A549 (cell line): ENCODE measurements at regions not wholly inside any gene's neighbourhood (a gene's known extent, or its start where the extent isn't known, plus 50 kb on each side); places are given as distances from the start of the nearest gene placed in this dataset.

Source experiments
- ATAC-seq, 2 experiments: fragments of 200-7000 bp in 1 of 2; fragments of >200 bp in 1 of 2; cut with Nextera tagmentation in 1 of 2; cut with Tn5 transposase in 1 of 2; 3 replicates each; pipeline versions ENCODE4 v1.8.0 to v1.9.1; 2018 to 2020; ENCODE audit warnings: mild to moderate bottlenecking in 1 of 2, moderate library complexity in 1 of 2
- CTCF ChIA-PET: fragments of 300-600 bp; sonication (Branson Sonifier 250); formaldehyde crosslinking; extraction: SDS; loops from one replicate; lab custom pipeline; 2021; ENCODE audit warnings: antibody characterized with exemption, inconsistent platforms; lab: Yijun Ruan, JAX
- POLR2A ChIA-PET: fragments of 350-600 bp; formaldehyde crosslinking; extraction: SDS; loops from one replicate; lab custom pipeline; 2021; ENCODE audit warnings: antibody characterized with exemption, inconsistent platforms; lab: Yijun Ruan, JAX
- DNase-seq, 2 experiments: peaks; one replicate each; pipeline versions ENCODE4 v3.0.0 to v3.0.0-alpha.2; 2011 to 2016; ENCODE audit warnings: low read depth in 1 of 2, low spot score in 1 of 2
- FAIRE-seq: peaks from 2 replicates; lab custom pipeline; 2011; peaks lifted over from hg19 to GRCh38; lab: Jason Lieb, UNC
- H3K27ac ChIP-seq, 2 experiments: fragments of >200 bp; sonication (Bioruptor Twin); formaldehyde crosslinking; 3 replicates each; pipeline ENCODE4 v1.5.1; 2016 to 2017
- H3K4me1 ChIP-seq: fragments of >200 bp; sonication (Bioruptor Twin); formaldehyde crosslinking; 3 replicates; pipeline ENCODE4 v1.6.1; 2016
- H3K4me2 ChIP-seq: fragments of >200 bp; sonication (Bioruptor Twin); formaldehyde crosslinking; 3 replicates; pipeline ENCODE4 v1.6.1; 2016
- H3K4me3 ChIP-seq: fragments of >200 bp; sonication (Bioruptor Twin); formaldehyde crosslinking; 3 replicates; pipeline ENCODE4 v1.5.1; 2016
- H3K9me3 ChIP-seq: fragments of >200 bp; sonication (Bioruptor Twin); formaldehyde crosslinking; 3 replicates; pipeline ENCODE4 v1.6.1; 2016
- BCL3 ChIP-seq: fragments of >200 bp; sonication (Bioruptor Twin); formaldehyde crosslinking; IDR thresholded peaks from 3 replicates; pipeline ENCODE4 v1.6.1; 2016
- BHLHE40 ChIP-seq: IDR thresholded peaks from 2 replicates; pipeline ENCODE4 v1.6.1; 2012; ENCODE audit warnings: low read depth, low read length, inconsistent platforms
- CBX2 ChIP-seq: fragments of 200-600 bp; sonication (generic); IDR thresholded peaks from 2 replicates; pipeline ENCODE4 v1.6.1; 2016; ENCODE audit warnings: low read depth, mild to moderate bottlenecking, borderline replicate concordance
- CEBPB ChIP-seq, 2 experiments: fragments of >200 bp in 1 of 2; sonication (Bioruptor Twin) in 1 of 2; formaldehyde crosslinking in 1 of 2; IDR thresholded peaks; 2 replicates each; pipeline ENCODE4 v1.6.1; 2012 to 2016
- CHD2 ChIP-seq: fragments of 150-350 bp; IDR thresholded peaks from 2 replicates; pipeline ENCODE4 v1.6.1; 2014; ENCODE audit warnings: low read length; ENCODE audit not compliant: partially characterized antibody
- EHMT2 ChIP-seq: fragments of 200-600 bp; sonication (generic); IDR thresholded peaks from 2 replicates; pipeline ENCODE4 v1.6.1; 2016; ENCODE audit warnings: antibody characterized with exemption, low read depth, mild to moderate bottlenecking, moderate library complexity
- FOSB ChIP-seq: fragments of 250-450 bp; sonication (Bioruptor Pico); IDR thresholded peaks from 2 replicates; pipeline ENCODE4 v1.5.0; 2020; ENCODE audit warnings: mild to moderate bottlenecking, moderate library complexity
- FOXS1 ChIP-seq: fragments of 250-450 bp; sonication (Bioruptor Pico); IDR thresholded peaks from 2 replicates; pipeline ENCODE4 v1.5.0; 2020; ENCODE audit warnings: mild to moderate bottlenecking, moderate library complexity
- HMGXB4 ChIP-seq: fragments of 250-450 bp; sonication (Bioruptor Pico); IDR thresholded peaks from 2 replicates; pipeline ENCODE4 v1.5.0; 2021; ENCODE audit warnings: mild to moderate bottlenecking, moderate library complexity, borderline replicate concordance
- HOXA7 ChIP-seq: fragments of 250-450 bp; sonication (Bioruptor Pico); IDR thresholded peaks from 2 replicates; pipeline ENCODE4 v1.5.0; 2020; ENCODE audit warnings: mild to moderate bottlenecking, moderate library complexity
- HOXB5 ChIP-seq: fragments of 250-450 bp; sonication (Bioruptor Pico); IDR thresholded peaks from 2 replicates; pipeline ENCODE4 v1.5.0; 2020; ENCODE audit warnings: mild to moderate bottlenecking, moderate library complexity
- KDM1A ChIP-seq: fragments of 200-600 bp; sonication (generic); IDR thresholded peaks from 2 replicates; pipeline ENCODE4 v1.6.1; 2016; ENCODE audit warnings: low read depth, mild to moderate bottlenecking
- MAFK ChIP-seq: fragments of 450-650 bp; IDR thresholded peaks from 2 replicates; pipeline ENCODE4 v1.6.1; 2014; ENCODE audit not compliant: partially characterized antibody
- MAZ ChIP-seq: fragments of 150-350 bp; IDR thresholded peaks from 2 replicates; pipeline ENCODE4 v1.6.1; 2014; ENCODE audit warnings: antibody characterized with exemption, low read depth, low read length, borderline replicate concordance
- NFE2L2 ChIP-seq: fragments of 150-350 bp; conservative IDR thresholded peaks from 2 replicates; pipeline ENCODE4 v1.6.1; 2014; ENCODE audit warnings: low read length
- NPAS2 ChIP-seq: fragments of 250-450 bp; sonication (Bioruptor Pico); IDR thresholded peaks from 2 replicates; pipeline ENCODE4 v1.8.0; 2022; ENCODE audit warnings: mild to moderate bottlenecking, moderate library complexity, borderline replicate concordance
- PBX3 ChIP-seq: IDR thresholded peaks from 2 replicates; pipeline ENCODE4 v1.6.1; 2012
- PHF8 ChIP-seq: fragments of 200-600 bp; sonication (generic); IDR thresholded peaks from 2 replicates; pipeline ENCODE4 v1.6.1; 2016; ENCODE audit warnings: low read depth, mild to moderate bottlenecking, antibody characterized with exemption, moderate library complexity, borderline replicate concordance
- POLR2AphosphoS2 ChIP-seq: conservative IDR thresholded peaks from 2 replicates; pipeline ENCODE4 v1.6.1; 2012; ENCODE audit warnings: low read length, improper control_type of control experiment, inconsistent platforms
- REST ChIP-seq: fragments of 200-600 bp; sonication (generic); IDR thresholded peaks from 2 replicates; pipeline ENCODE4 v1.6.1; 2016; ENCODE audit warnings: antibody characterized with exemption, mild to moderate bottlenecking, moderate library complexity
- SREBF2 ChIP-seq: fragments of 450-650 bp; IDR thresholded peaks from 2 replicates; pipeline ENCODE4 v1.6.1; 2014; ENCODE audit warnings: mild to moderate bottlenecking, moderate library complexity
- TFCP2L1 ChIP-seq: fragments of 250-450 bp; sonication (Bioruptor Pico); IDR thresholded peaks from 2 replicates; pipeline ENCODE4 v1.5.0; 2021; ENCODE audit warnings: mild to moderate bottlenecking
- ZSCAN20 ChIP-seq: fragments of 250-450 bp; sonication (Bioruptor Pico); IDR thresholded peaks from 2 replicates; pipeline ENCODE4 v1.8.0; 2022; ENCODE audit warnings: mild to moderate bottlenecking, moderate library complexity
- WGBS: methylation state at CpG from one replicate; pipeline ENCODE4 v1.1.6; 2017; ENCODE audit errors: missing lambda C conversion rate; 5-methylcytosine and 5-hydroxymethylcytosine counted together

GRCh38 chr9:28620661-28621060, 1047.4 kb upstream of the C9orf72 start:
- H3K4me2 ChIP-seq, result no peak overlapping the region
- ChIA-PET POLR2A (no interaction called here), CTCF (no interaction called here)
- TF ChIP-seq FOSB (CRISPR knock-in tag), result no peak
- TF ChIP-seq NFE2L2, result no peak
- no peak for TF ChIP-seq CBX2
- TF ChIP-seq PBX3, result no peak
- TF ChIP-seq HOXB5 (CRISPR knock-in tag), result no peak
- no peak for TF ChIP-seq CHD2
- no peak for TF ChIP-seq BHLHE40
- no peak for TF ChIP-seq CEBPB (IDR thresholded peaks at IDR 0.05)
- TF ChIP-seq KDM1A, result no peak
- no peak for TF ChIP-seq EHMT2
- no peak for TF ChIP-seq ZSCAN20 (CRISPR knock-in tag)
- TF ChIP-seq HMGXB4, result no peak
- TF ChIP-seq MAZ, result no peak
- TF ChIP-seq BCL3, result no peak
- no peak for TF ChIP-seq NPAS2 (CRISPR knock-in tag)
- no peak for TF ChIP-seq MAFK
- no peak for TF ChIP-seq POLR2AphosphoS2
- TF ChIP-seq PHF8, result no peak
- TF ChIP-seq SREBF2, result no peak
- no peak for TF ChIP-seq FOXS1 (CRISPR knock-in tag)
- no peaks in the 10 kb centered on the region for H3K4me1 ChIP-seq
- no peak overlapping the region for H3K4me3 ChIP-seq
- 4% methylated on average over 2 of the region's 2 CpGs for WGBS
- ATAC-seq (no peak), DNase-seq (no peak), FAIRE-seq (no peak)
- no peak overlapping the region for H3K27ac ChIP-seq
- no peaks in the 10 kb centered on the region for H3K9me3 ChIP-seq

GRCh38 chr9:28624771-28625170, 1051.5 kb upstream of the C9orf72 start:
- TF ChIP-seq TFCP2L1 (CRISPR knock-in tag) (no peak), REST (no peak), POLR2AphosphoS2 (no peak), BCL3 (no peak), HOXA7 (CRISPR knock-in tag) (no peak)
- no peak overlapping the region for H3K27ac ChIP-seq
- H3K4me2 ChIP-seq, result no peak overlapping the region
- no peak overlapping the region for H3K4me3 ChIP-seq
- H3K4me1 ChIP-seq, result no peaks in the 10 kb centered on the region
- DNase-seq (no peak), ATAC-seq (no peak), FAIRE-seq (no peak)
- CTCF ChIA-PET, result no interaction called here
- H3K9me3 ChIP-seq, result no peaks in the 10 kb centered on the region
- whole genome bisulfite sequencing, result 0% methylated on average over 1 of the region's 1 CpG
- POLR2A ChIA-PET, result no interaction called here
